ENCODE measurements at regions not wholly inside any gene's neighbourhood (a gene's known extent, or its start where the extent isn't known, plus 50 kb on each side); places are given as distances from the start of the nearest gene placed in this dataset.

DNA sequence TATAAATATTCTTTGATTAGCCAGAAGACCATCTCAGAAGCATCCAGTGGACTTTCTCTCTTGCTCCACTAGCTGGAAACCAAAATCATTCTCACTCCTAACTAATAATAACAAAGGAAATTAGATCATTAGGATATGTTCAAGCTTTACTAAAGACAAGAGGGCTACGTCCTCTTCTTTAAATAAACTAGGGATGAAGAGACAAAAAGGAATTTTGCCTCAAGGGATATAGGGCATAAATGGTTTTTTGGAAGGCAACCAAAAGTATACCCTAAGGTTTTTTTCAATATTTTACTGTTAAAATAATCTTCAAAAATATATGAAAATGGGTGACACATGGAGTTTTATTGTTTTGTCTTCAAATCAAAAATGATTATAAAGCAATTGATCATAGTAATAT, 745.8 kb downstream of the MRPL39 start:
- DNase-seq (ENCODE audit: low read depth in 6 of 9, low spot score in 9 of 9): no peak
- H3K27ac ChIP-seq (ENCODE audit: low read depth in 1 of 2, low read length in 1 of 2): no peak overlapping the region
- no peaks in the 10 kb centered on the region for H3K36me3 ChIP-seq (ENCODE audit: control insufficient read depth in 2 of 2, insufficient read depth in 2 of 2, low read length in 1 of 2)
- WGBS: 73% methylated on average over 1 of the region's 1 CpG
- H3K27me3 ChIP-seq (ENCODE audit: control insufficient read depth in 2 of 2, insufficient read depth in 1 of 2, low read length in 1 of 2): no peaks in the 10 kb centered on the region
- H3K4me1 ChIP-seq (ENCODE audit: control insufficient read depth in 2 of 2, insufficient read depth in 2 of 2, low read length in 2 of 2): no peaks in the 10 kb centered on the region
- no peaks in the 10 kb centered on the region for H3K9me3 ChIP-seq (ENCODE audit: control insufficient read depth in 2 of 2, insufficient read depth in 1 of 2, low read length in 1 of 2)
- H3K4me3 ChIP-seq (ENCODE audit: low read length in 2 of 2): no peak overlapping the region

DNA sequence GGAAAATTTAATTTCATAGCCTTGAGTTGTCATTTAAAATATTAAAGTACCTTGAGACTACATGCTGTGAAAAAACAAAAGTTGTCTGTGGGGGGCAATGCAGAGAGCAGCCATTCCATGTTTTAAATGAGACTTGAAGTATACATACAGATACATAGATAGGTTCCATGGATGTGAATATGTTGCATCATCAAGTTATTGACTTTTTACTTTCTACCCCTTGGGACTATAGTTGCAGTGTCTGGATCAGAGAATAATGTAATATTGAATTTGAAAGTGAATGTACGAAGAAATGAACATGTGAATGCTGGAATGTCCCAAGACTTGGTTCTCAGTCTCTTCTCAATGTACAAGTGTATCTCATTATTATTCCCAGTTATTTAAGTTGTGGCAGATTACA, 751.0 kb downstream of the MRPL39 start:
- no peak for DNase-seq (ENCODE audit: low read depth in 6 of 9, low spot score in 9 of 9)
- no peak overlapping the region for H3K27ac ChIP-seq (ENCODE audit: low read depth in 1 of 2, low read length in 1 of 2)
- no peaks in the 10 kb centered on the region for H3K27me3 ChIP-seq (ENCODE audit: control insufficient read depth in 2 of 2, insufficient read depth in 1 of 2, low read length in 1 of 2)
- no peaks in the 10 kb centered on the region for H3K36me3 ChIP-seq (ENCODE audit: control insufficient read depth in 2 of 2, insufficient read depth in 2 of 2, low read length in 1 of 2)
- WGBS: 43% methylated on average over 1 of the region's 1 CpG
- H3K4me3 ChIP-seq (ENCODE audit: low read length in 2 of 2): no peak overlapping the region
- no peaks in the 10 kb centered on the region for H3K9me3 ChIP-seq (ENCODE audit: control insufficient read depth in 2 of 2, insufficient read depth in 1 of 2, low read length in 1 of 2)
- H3K4me1 ChIP-seq (ENCODE audit: control insufficient read depth in 2 of 2, insufficient read depth in 2 of 2, low read length in 2 of 2): no peaks in the 10 kb centered on the region

DNA sequence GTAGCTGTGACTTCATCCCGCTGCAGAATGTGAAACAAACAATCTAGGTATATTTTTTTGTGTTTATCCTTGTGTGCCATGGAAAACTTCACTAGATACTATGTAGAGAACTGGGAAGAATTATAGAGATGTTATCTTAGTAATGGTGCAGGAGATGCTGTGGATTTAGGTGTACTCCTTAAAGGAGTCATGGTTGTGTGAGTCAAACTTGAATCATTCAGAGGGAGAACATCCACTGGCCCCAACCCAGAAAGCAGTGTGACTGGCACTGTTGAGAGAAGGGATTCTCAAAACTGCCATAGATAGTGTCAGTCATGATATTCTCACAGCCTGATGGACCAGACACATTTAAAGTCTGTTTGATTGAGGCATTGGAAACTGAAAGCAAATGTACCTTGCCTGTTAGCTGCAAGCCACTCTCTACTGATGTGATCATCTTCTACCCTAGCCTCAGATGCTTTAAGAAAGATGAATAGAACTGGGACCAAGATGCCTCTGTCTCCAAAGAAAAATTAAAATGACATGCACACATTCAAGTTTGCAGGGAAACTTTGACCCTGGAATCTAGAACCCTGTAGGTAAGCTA, 754.6 kb downstream of the MRPL39 start:
- 95% methylated on average over 1 of the region's 1 CpG for WGBS

DNA sequence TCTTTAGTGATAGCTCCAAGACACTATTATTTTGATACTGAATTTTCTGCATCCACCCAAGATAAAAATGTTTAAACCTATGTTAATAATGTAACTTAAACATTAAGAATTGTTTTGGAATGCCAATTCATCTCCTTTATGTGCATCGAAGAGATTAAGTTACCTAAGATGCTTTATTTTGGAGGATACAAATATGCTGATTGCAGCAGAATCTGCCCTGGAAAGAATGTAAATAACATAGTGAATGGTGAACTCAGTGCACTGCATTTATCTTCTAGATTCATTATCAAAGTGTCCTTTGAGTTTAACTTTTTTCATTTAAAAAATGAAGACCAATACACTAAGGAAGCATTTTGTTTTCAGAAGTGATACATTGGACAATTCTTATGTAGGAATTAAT, 757.2 kb downstream of the MRPL39 start:
- peaks cover 0 to 11% of the 10 kb centered on the region in 2 donors for H3K9me3 ChIP-seq (ENCODE audit: control insufficient read depth in 2 of 2, insufficient read depth in 1 of 2, low read length in 1 of 2)
- no peak overlapping the region for H3K4me3 ChIP-seq (ENCODE audit: low read length in 2 of 2)
- no peak overlapping the region for H3K27ac ChIP-seq (ENCODE audit: low read depth in 1 of 2, low read length in 1 of 2)
- no peaks in the 10 kb centered on the region for H3K4me1 ChIP-seq (ENCODE audit: control insufficient read depth in 2 of 2, insufficient read depth in 2 of 2, low read length in 2 of 2)
- WGBS: 96% methylated on average over 1 of the region's 1 CpG
- DNase-seq (ENCODE audit: low read depth in 6 of 9, low spot score in 9 of 9): no peak
- no peaks in the 10 kb centered on the region for H3K36me3 ChIP-seq (ENCODE audit: control insufficient read depth in 2 of 2, insufficient read depth in 2 of 2, low read length in 1 of 2)
- H3K27me3 ChIP-seq (ENCODE audit: control insufficient read depth in 2 of 2, insufficient read depth in 1 of 2, low read length in 1 of 2): no peaks in the 10 kb centered on the region

More for the DNA sequence above, 754.6 kb downstream of the MRPL39 start:
- Histone ChIP-seq H3K36me3 (ENCODE audit: control insufficient read depth in 2 of 2, insufficient read depth in 2 of 2, low read length in 1 of 2) (no peaks in the 10 kb centered on the region), H3K4me1 (ENCODE audit: control insufficient read depth in 2 of 2, insufficient read depth in 2 of 2, low read length in 2 of 2) (no peaks in the 10 kb centered on the region), H3K27me3 (ENCODE audit: control insufficient read depth in 2 of 2, insufficient read depth in 1 of 2, low read length in 1 of 2) (no peaks in the 10 kb centered on the region), H3K4me3 (ENCODE audit: low read length in 2 of 2) (no peak overlapping the region), H3K9me3 (ENCODE audit: control insufficient read depth in 2 of 2, insufficient read depth in 1 of 2, low read length in 1 of 2) (peaks cover 0 to 4% of the 10 kb centered on the region in 2 donors), H3K27ac (ENCODE audit: low read depth in 1 of 2, low read length in 1 of 2) (no peak overlapping the region)
- DNase-seq (ENCODE audit: low read depth in 6 of 9, low spot score in 9 of 9): no peak

DNA sequence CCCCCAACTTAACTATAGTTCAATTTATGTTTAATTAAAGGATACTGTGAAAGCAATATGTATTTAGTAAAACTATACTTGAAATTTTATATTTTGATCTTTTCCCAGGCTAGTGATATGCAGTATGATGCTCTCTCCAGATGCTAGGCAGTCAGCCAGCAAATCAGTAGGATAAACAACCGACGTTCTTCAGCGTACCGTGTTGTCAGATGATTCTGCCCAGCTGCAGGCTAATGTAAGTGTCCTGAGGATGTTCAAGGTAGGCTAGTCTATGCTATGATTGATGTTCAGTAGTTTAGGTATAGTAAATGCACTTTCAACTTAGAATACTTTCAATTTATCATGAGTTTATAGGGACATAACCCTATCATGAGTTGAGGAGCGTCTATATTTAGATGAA, 762.6 kb downstream of the MRPL39 start:
- no peak for DNase-seq (ENCODE audit: low read depth in 6 of 9, low spot score in 9 of 9)
- H3K27ac ChIP-seq (ENCODE audit: low read depth in 1 of 2, low read length in 1 of 2): no peak overlapping the region
- no peak overlapping the region for H3K4me3 ChIP-seq (ENCODE audit: low read length in 2 of 2)
- H3K4me1 ChIP-seq (ENCODE audit: control insufficient read depth in 2 of 2, insufficient read depth in 2 of 2, low read length in 2 of 2): no peaks in the 10 kb centered on the region
- H3K9me3 ChIP-seq (ENCODE audit: control insufficient read depth in 2 of 2, insufficient read depth in 1 of 2, low read length in 1 of 2): peaks cover 0 to 17% of the 10 kb centered on the region in 2 donors
- no peaks in the 10 kb centered on the region for H3K36me3 ChIP-seq (ENCODE audit: control insufficient read depth in 2 of 2, insufficient read depth in 2 of 2, low read length in 1 of 2)
- H3K27me3 ChIP-seq (ENCODE audit: control insufficient read depth in 2 of 2, insufficient read depth in 1 of 2, low read length in 1 of 2): no peaks in the 10 kb centered on the region
- 85% methylated on average over 5 of the region's 5 CpGs for WGBS

DNA sequence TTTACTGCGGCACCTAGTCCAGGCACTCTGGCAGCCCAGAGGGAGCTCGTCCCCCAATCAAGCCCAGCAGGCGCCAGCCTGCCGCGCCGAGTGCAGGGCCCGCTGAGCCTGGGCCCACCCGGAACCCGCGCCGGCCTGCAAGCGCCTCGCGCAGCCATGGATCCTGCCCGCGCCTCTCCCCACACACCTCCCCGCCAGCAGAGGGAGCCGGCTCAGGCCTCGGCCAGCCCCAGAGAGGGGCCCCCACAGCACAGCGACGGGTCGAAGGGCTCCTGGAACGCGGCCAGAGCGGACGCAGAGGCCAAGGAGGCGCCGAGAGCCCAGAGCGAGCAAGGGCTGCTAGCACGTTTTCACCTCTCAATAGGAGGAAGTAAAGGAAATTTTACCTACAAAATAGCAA, 767.0 kb downstream of the MRPL39 start:
- Histone ChIP-seq H3K4me3 (ENCODE audit: low read length in 2 of 2) (no peak overlapping the region), H3K36me3 (ENCODE audit: control insufficient read depth in 2 of 2, insufficient read depth in 2 of 2, low read length in 1 of 2) (no peaks in the 10 kb centered on the region), H3K4me1 (ENCODE audit: control insufficient read depth in 2 of 2, insufficient read depth in 2 of 2, low read length in 2 of 2) (no peaks in the 10 kb centered on the region), H3K27ac (ENCODE audit: low read depth in 1 of 2, low read length in 1 of 2) (no peak overlapping the region), H3K27me3 (ENCODE audit: control insufficient read depth in 2 of 2, insufficient read depth in 1 of 2, low read length in 1 of 2) (no peaks in the 10 kb centered on the region), H3K9me3 (ENCODE audit: control insufficient read depth in 2 of 2, insufficient read depth in 1 of 2, low read length in 1 of 2) (peaks cover 0 to 6% of the 10 kb centered on the region in 2 donors)
- WGBS: 91% methylated on average over 30 of the region's 30 CpGs
- no peak for DNase-seq (ENCODE audit: low read depth in 6 of 9, low spot score in 9 of 9)

DNA sequence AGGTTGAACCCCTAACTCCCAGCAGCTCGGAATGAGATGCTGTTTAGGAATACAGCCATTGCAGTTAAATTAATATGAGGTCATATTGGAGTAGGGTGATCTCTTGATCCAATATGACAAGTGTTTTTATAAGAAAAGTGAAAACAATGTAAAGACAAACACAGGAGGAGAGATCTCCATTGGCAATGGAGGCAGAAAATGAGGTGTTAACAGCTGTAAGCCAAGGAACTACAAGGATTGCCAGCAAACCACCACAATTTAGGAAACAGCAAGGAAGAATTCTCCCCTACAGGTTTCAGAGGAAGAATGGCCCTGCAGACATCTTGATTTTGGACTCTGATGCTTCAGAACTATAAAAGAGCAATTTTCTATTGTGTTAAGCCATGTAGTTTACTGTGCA, 774.3 kb downstream of the MRPL39 start:
- 78% methylated on average over 1 of the region's 1 CpG for WGBS
- DNase-seq (ENCODE audit: low read depth in 6 of 9, low spot score in 9 of 9): no peak
- no peaks in the 10 kb centered on the region for H3K27me3 ChIP-seq (ENCODE audit: control insufficient read depth in 2 of 2, insufficient read depth in 1 of 2, low read length in 1 of 2)
- H3K36me3 ChIP-seq (ENCODE audit: control insufficient read depth in 2 of 2, insufficient read depth in 2 of 2, low read length in 1 of 2): no peaks in the 10 kb centered on the region
- H3K27ac ChIP-seq (ENCODE audit: low read depth in 1 of 2, low read length in 1 of 2): no peak overlapping the region
- no peak overlapping the region for H3K4me3 ChIP-seq (ENCODE audit: low read length in 2 of 2)
- no peaks in the 10 kb centered on the region for H3K4me1 ChIP-seq (ENCODE audit: control insufficient read depth in 2 of 2, insufficient read depth in 2 of 2, low read length in 2 of 2)
- H3K9me3 ChIP-seq (ENCODE audit: control insufficient read depth in 2 of 2, insufficient read depth in 1 of 2, low read length in 1 of 2): no peaks in the 10 kb centered on the region

DNA sequence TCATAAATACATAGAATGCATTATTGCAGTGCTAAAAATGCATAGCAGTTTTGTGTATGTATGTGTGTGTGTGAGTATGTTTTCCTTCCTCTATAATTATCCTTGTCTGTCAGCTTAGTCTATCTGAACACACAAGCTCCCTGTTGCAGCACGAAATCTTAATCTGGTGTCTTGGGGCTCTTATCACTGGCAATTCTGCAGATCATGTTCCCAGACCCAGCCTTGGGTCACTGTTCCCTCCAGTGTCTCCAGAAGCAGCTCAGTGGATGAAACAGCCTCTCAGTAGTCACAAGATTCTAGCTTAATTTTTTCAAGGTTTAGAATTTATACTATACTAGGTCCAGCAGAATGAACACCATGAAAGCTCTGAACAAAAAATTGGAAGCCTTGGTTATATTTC, 777.9 kb downstream of the MRPL39 start:
- Histone ChIP-seq H3K27ac (ENCODE audit: low read depth in 1 of 2, low read length in 1 of 2) (no peak overlapping the region), H3K36me3 (ENCODE audit: control insufficient read depth in 2 of 2, insufficient read depth in 2 of 2, low read length in 1 of 2) (no peaks in the 10 kb centered on the region), H3K4me1 (ENCODE audit: control insufficient read depth in 2 of 2, insufficient read depth in 2 of 2, low read length in 2 of 2) (no peaks in the 10 kb centered on the region), H3K27me3 (ENCODE audit: control insufficient read depth in 2 of 2, insufficient read depth in 1 of 2, low read length in 1 of 2) (no peaks in the 10 kb centered on the region), H3K4me3 (ENCODE audit: low read length in 2 of 2) (no peak overlapping the region), H3K9me3 (ENCODE audit: control insufficient read depth in 2 of 2, insufficient read depth in 1 of 2, low read length in 1 of 2) (no peaks in the 10 kb centered on the region)
- 49% methylated on average over 1 of the region's 1 CpG for WGBS
- no peak for DNase-seq (ENCODE audit: low read depth in 6 of 9, low spot score in 9 of 9)

DNA sequence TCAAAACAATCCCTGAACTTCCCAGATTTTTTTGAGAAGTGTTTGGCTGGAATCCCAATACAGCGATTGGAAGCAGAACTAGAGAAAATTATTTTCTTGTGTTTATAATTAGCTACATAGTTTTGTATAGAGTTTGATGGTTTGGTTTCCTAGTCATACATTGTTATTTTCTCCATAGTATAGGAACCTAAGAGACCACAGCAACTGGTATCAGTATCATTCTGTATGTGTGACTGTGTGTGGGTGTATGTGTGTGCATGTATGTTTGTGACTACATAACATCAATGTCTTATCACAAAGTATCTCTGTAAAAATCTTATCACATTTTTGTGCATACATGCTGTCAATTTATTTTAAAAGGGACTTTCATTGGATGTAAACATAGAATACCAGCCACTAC, 780.5 kb downstream of the MRPL39 start:
- Histone ChIP-seq H3K36me3 (ENCODE audit: control insufficient read depth in 2 of 2, insufficient read depth in 2 of 2, low read length in 1 of 2) (no peaks in the 10 kb centered on the region), H3K27ac (ENCODE audit: low read depth in 1 of 2, low read length in 1 of 2) (no peak overlapping the region), H3K4me3 (ENCODE audit: low read length in 2 of 2) (no peak overlapping the region), H3K9me3 (ENCODE audit: control insufficient read depth in 2 of 2, insufficient read depth in 1 of 2, low read length in 1 of 2) (no peaks in the 10 kb centered on the region), H3K4me1 (ENCODE audit: control insufficient read depth in 2 of 2, insufficient read depth in 2 of 2, low read length in 2 of 2) (no peaks in the 10 kb centered on the region), H3K27me3 (ENCODE audit: control insufficient read depth in 2 of 2, insufficient read depth in 1 of 2, low read length in 1 of 2) (no peaks in the 10 kb centered on the region)
- no peak for DNase-seq (ENCODE audit: low read depth in 6 of 9, low spot score in 9 of 9)
- 91% methylated on average over 1 of the region's 1 CpG for WGBS

DNA sequence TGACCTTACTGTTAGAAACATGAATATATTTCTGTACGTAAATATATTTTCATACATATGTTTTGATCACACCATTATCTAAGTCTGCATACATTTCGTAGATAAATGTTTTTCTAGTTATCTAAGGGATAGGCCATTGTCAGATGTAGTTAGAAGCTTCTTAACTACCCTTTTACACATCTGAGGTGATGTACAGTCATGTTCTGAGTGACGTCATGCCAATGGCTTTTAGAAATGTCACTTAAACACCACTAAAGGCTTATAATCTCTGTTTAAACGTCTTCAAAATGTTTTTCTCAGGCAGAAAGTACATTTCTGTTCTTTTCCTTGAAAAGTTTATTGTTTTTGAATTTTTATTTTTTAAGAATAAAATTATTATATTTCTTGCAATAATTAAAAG, 781.9 kb downstream of the MRPL39 start:
- no peak for DNase-seq (ENCODE audit: low read depth in 6 of 9, low spot score in 9 of 9)
- 76% methylated on average over 4 of the region's 4 CpGs for WGBS
- Histone ChIP-seq H3K36me3 (ENCODE audit: control insufficient read depth in 2 of 2, insufficient read depth in 2 of 2, low read length in 1 of 2) (no peaks in the 10 kb centered on the region), H3K9me3 (ENCODE audit: control insufficient read depth in 2 of 2, insufficient read depth in 1 of 2, low read length in 1 of 2) (no peaks in the 10 kb centered on the region), H3K27me3 (ENCODE audit: control insufficient read depth in 2 of 2, insufficient read depth in 1 of 2, low read length in 1 of 2) (no peaks in the 10 kb centered on the region), H3K27ac (ENCODE audit: low read depth in 1 of 2, low read length in 1 of 2) (no peak overlapping the region), H3K4me3 (ENCODE audit: low read length in 2 of 2) (no peak overlapping the region), H3K4me1 (ENCODE audit: control insufficient read depth in 2 of 2, insufficient read depth in 2 of 2, low read length in 2 of 2) (no peaks in the 10 kb centered on the region)
